OCI-LY1 (cell line): ENCODE measurements at regions not wholly inside any gene's neighbourhood (a gene's known extent, or its start where the extent isn't known, plus 50 kb on each side); places are given as distances from the start of the nearest gene placed in this dataset.

ENCODE experiments used
- H2AFZ ChIP-seq: fragments of 200-600 bp; sonication (generic), shearing (Covaris generic); 2 replicates; pipeline ENCODE4 v1.6.0; 2014; ENCODE audit warnings: antibody characterized with exemption, mild to moderate bottlenecking, low read length
- H3F3A ChIP-seq: fragments of 200-600 bp; sonication (generic), shearing (Covaris generic); 2 replicates; pipeline ENCODE4 v1.6.0; 2014; ENCODE audit warnings: mild to moderate bottlenecking, antibody characterized with exemption, low read length, moderate library complexity; ENCODE audit not compliant: insufficient read depth
- H3K27ac ChIP-seq: fragments of 200-600 bp; sonication (generic); 2 replicates; pipeline ENCODE4 v1.5.1; 2014; ENCODE audit warnings: low read length, mixed run types, mild to moderate bottlenecking, low read depth; ENCODE audit not compliant: poor library complexity, severe bottlenecking
- H3K27me3 ChIP-seq: fragments of 200-600 bp; sonication (generic); 2 replicates; pipeline ENCODE4 v1.6.0; 2014; ENCODE audit warnings: antibody characterized with exemption, mild to moderate bottlenecking, low read length, moderate library complexity; ENCODE audit not compliant: insufficient read depth
- H3K36me3 ChIP-seq: fragments of 200-600 bp; sonication (generic); 2 replicates; pipeline ENCODE4 v1.6.1; 2014; ENCODE audit warnings: mild to moderate bottlenecking, antibody characterized with exemption, low read length, moderate library complexity, mixed read lengths; ENCODE audit not compliant: insufficient read depth
- H3K4me1 ChIP-seq: fragments of 200-600 bp; sonication (generic); 2 replicates; pipeline ENCODE4 v1.5.1; 2014; ENCODE audit warnings: mild to moderate bottlenecking, low read length, moderate library complexity; ENCODE audit not compliant: insufficient read depth, severe bottlenecking
- H3K4me2 ChIP-seq: fragments of 200-600 bp; sonication (generic), shearing (Covaris generic); 2 replicates; pipeline ENCODE4 v1.6.1; 2014; ENCODE audit warnings: low read length
- H3K4me3 ChIP-seq: fragments of 200-600 bp; sonication (generic); 2 replicates; pipeline ENCODE4 v1.5.1; 2014; ENCODE audit warnings: low read length, low read depth, mild to moderate bottlenecking, mixed read lengths; ENCODE audit not compliant: poor library complexity, severe bottlenecking
- H3K79me2 ChIP-seq: fragments of 200-600 bp; shearing (Covaris generic); 2 replicates; pipeline ENCODE4 v1.6.1; 2016; ENCODE audit warnings: mixed run types, low read length, mixed read lengths; ENCODE audit not compliant: insufficient read depth
- H3K9ac ChIP-seq: fragments of 200-600 bp; sonication (generic), shearing (Covaris generic); 2 replicates; pipeline ENCODE4 v1.6.1; 2014; ENCODE audit warnings: mild to moderate bottlenecking, low read length, mixed read lengths
- H3K9me2 ChIP-seq: fragments of 200-600 bp; sonication (generic), shearing (Covaris generic); 2 replicates; pipeline ENCODE4 v1.6.1; 2014; ENCODE audit warnings: low read depth, mild to moderate bottlenecking, low read length, mixed read lengths
- H3K9me3 ChIP-seq: fragments of 200-600 bp; shearing (Covaris generic); 2 replicates; pipeline ENCODE4 v1.6.1; 2014; ENCODE audit warnings: low read length, mixed read lengths
- H4K20me1 ChIP-seq: fragments of 200-600 bp; sonication (generic), shearing (Covaris generic); 2 replicates; pipeline ENCODE4 v1.6.0; 2016; ENCODE audit warnings: mild to moderate bottlenecking, low read length; ENCODE audit not compliant: insufficient read depth
- CTCF ChIP-seq: fragments of 200-600 bp; sonication (generic), shearing (Covaris generic); IDR thresholded peaks from 2 replicates; pipeline ENCODE4 v1.5.1; 2017; ENCODE audit warnings: mild to moderate bottlenecking, antibody characterized with exemption, low read length, moderate library complexity, mixed read lengths
- EZH2 ChIP-seq: fragments of 200-600 bp; sonication (generic), shearing (Covaris generic); IDR thresholded peaks from 2 replicates; pipeline ENCODE4 v1.8.0; 2017; ENCODE audit warnings: borderline replicate concordance, mixed run types, mild to moderate bottlenecking, antibody characterized with exemption, low read length, moderate library complexity, mixed read lengths

- H3K36me3 ChIP-seq: no peaks in the 10 kb centered on the region
- H3K9ac ChIP-seq: no peak overlapping the region
- no peaks in the 10 kb centered on the region for H3K9me2 ChIP-seq
- H3K4me3 ChIP-seq: no peak overlapping the region
- H3K4me2 ChIP-seq: no peak overlapping the region
- H3K4me1 ChIP-seq: no peaks in the 10 kb centered on the region
- H3K79me2 ChIP-seq: no peaks in the 10 kb centered on the region
- no peak overlapping the region for H2AFZ ChIP-seq
- H3K9me3 ChIP-seq: no peaks in the 10 kb centered on the region
- TF ChIP-seq EZH2: no peak
- TF ChIP-seq CTCF: no peak
- H3K27me3 ChIP-seq: no peaks in the 10 kb centered on the region
- H3K27ac ChIP-seq: no peak overlapping the region
- H3F3A ChIP-seq: no peaks in the 10 kb centered on the region
- H4K20me1 ChIP-seq: no peaks in the 10 kb centered on the region
Observed at GRCh38 chr7:17535776-17536175, 237.3 kb downstream of the AHR start.

- TF ChIP-seq CTCF: no peak
- no peak for TF ChIP-seq EZH2
- Histone ChIP-seq H3K4me2 (no peak overlapping the region), H3K36me3 (no peaks in the 10 kb centered on the region), H3K27ac (no peak overlapping the region), H3K9ac (no peak overlapping the region), H3K9me3 (no peaks in the 10 kb centered on the region), H3K4me3 (no peak overlapping the region), H3K9me2 (no peaks in the 10 kb centered on the region), H4K20me1 (no peaks in the 10 kb centered on the region), H3F3A (no peaks in the 10 kb centered on the region), H3K79me2 (no peaks in the 10 kb centered on the region), H3K4me1 (no peaks in the 10 kb centered on the region), H2AFZ (no peak overlapping the region), H3K27me3 (no peaks in the 10 kb centered on the region)
Observed at GRCh38 chr7:17544401-17544800, 245.9 kb downstream of the AHR start.

GRCh38 chr7:17545348-17545747, 246.9 kb downstream of the AHR start:
- H3K9me3 ChIP-seq: no peaks in the 10 kb centered on the region
- H3K4me2 ChIP-seq: no peak overlapping the region
- TF ChIP-seq EZH2 (no peak), CTCF (no peak)
- H2AFZ ChIP-seq: no peak overlapping the region
- no peaks in the 10 kb centered on the region for H3K79me2 ChIP-seq
- no peaks in the 10 kb centered on the region for H3K4me1 ChIP-seq
- H3K36me3 ChIP-seq: no peaks in the 10 kb centered on the region
- H3K9me2 ChIP-seq: no peaks in the 10 kb centered on the region
- H3K27ac ChIP-seq: no peak overlapping the region
- H3K27me3 ChIP-seq: no peaks in the 10 kb centered on the region
- H4K20me1 ChIP-seq: no peaks in the 10 kb centered on the region
- no peaks in the 10 kb centered on the region for H3F3A ChIP-seq
- H3K9ac ChIP-seq: no peak overlapping the region
- H3K4me3 ChIP-seq: no peak overlapping the region
